ENCODE measurements at regions not wholly inside any gene's neighbourhood (a gene's known extent, or its start where the extent isn't known, plus 50 kb on each side); places are given as distances from the start of the nearest gene placed in this dataset.

DNA sequence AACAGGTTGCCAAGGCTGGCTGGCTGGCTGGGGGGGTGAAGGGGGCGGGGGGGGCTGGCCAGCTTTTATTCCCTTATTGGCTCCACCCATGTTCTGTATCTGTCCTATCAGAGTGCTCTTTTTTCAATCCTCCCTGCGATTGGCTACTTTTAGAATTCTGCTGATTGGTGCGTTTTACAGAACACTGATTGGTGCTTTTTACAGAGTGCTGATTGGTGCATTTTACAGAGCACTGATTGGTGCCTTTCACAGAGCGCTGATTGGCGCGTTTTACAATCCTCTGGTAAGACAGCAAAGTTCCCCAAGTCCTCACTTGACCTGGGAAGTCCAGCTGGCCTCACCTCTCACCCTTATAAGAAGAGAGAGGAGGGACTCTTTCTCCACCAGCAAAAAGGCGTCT is 175.9 kb downstream of the ERCC6L2 start:
- no peak for TF ChIP-seq CTCF (IDR thresholded peaks at IDR 0.05)
- no peak for TF ChIP-seq POLR2A (IDR thresholded peaks at IDR 0.05)
